Tibial artery (tissue), 4 donors: ENCODE measurements at regions not wholly inside any gene's neighbourhood (a gene's known extent, or its start where the extent isn't known, plus 50 kb on each side); places are given as distances from the start of the nearest gene placed in this dataset.

Source experiments
- DNase-seq, 2 donors: peaks; one replicate each; pipeline ENCODE4 v3.0.0-alpha.2; 2019
- H3K27ac ChIP-seq, 2 donors: fragments of 200-600 bp; sonication (generic) in 1 of 2; 1 replicate in 1 of 2; 2 replicates in 1 of 2; pipeline ENCODE4 v1.5.1; 2018 to 2019; ENCODE audit warnings: mild to moderate bottlenecking in 1 of 2
- H3K27me3 ChIP-seq, 2 donors: fragments of 200-600 bp; sonication (generic) in 1 of 2; one replicate each; pipeline versions ENCODE4 v1.5.1 to v1.6.0; 2016 to 2019
- H3K36me3 ChIP-seq, 3 donors: fragments of 200-600 bp; sonication (generic) in 2 of 3; one replicate each; pipeline ENCODE4 v1.5.1; 2016 to 2019; ENCODE audit warnings: mild to moderate bottlenecking in 2 of 3
- H3K4me1 ChIP-seq, 4 donors: fragments of 200-600 bp; sonication (generic) in 2 of 4; 1 replicate in 3 of 4; 2 replicates in 1 of 4; pipeline ENCODE4 v1.5.1; 2016 to 2019
- H3K4me3 ChIP-seq, 2 donors: fragments of 200-600 bp; sonication (generic) in 1 of 2; 1 replicate in 1 of 2; 2 replicates in 1 of 2; pipeline ENCODE4 v1.5.1; 2018 to 2019; ENCODE audit warnings: mild to moderate bottlenecking in 2 of 2
- H3K9me3 ChIP-seq, 3 donors: fragments of 200-600 bp; sonication (generic) in 1 of 3; one replicate each; pipeline ENCODE4 v1.5.1; 2016 to 2019
- intact Hi-C: fragments of 100-400 bp; cut with DNase I; formaldehyde crosslinking; loops from one replicate; pipeline ENCODE4 v1.15.0; 2023; ENCODE audit warnings: low total_unique reads
- TF ChIP-seq, protein P1 (sequence below), 2 experiments: fragments of 200-600 bp in 1 of 2; fragments of 450-650 bp in 1 of 2; IDR thresholded peaks; one replicate each; pipeline ENCODE4 v1.5.1; 2017 to 2019; ENCODE audit warnings: antibody characterized with exemption in 2 of 2, mild to moderate bottlenecking in 1 of 2, moderate library complexity in 1 of 2

DNA sequence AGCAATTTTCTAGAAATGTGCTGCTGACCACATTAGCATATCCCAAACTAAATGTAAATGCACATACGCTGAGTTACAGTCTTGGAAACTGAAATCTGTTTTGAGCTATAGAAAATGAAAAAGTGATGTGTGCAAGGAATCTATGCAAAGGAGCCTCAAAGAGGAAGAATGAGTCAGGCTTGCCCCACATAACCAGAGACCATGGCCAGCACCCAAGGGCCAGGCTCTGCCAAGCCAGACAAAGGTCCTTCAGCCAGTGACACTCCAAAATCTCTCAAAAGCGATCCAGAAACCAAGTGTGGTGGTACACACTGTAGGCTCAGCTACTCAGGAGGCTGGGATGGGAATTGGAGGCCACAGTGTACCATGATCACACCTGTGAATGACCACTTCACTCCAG, 195.2 kb downstream of the TOMM20 start:
- H3K4me1 ChIP-seq: peaks cover 0 to 23% (median 13%) of the 10 kb centered on the region in 4 donors
- H3K4me3 ChIP-seq: no peak overlapping the region
- intact Hi-C loops: no loop called here
- H3K27me3 ChIP-seq: no peaks in the 10 kb centered on the region
- H3K27ac ChIP-seq: peak overlapping the region; percentile 13 to 56
- DNase-seq: peak; percentile 67 to 86
- no peaks in the 10 kb centered on the region for H3K9me3 ChIP-seq
- TF ChIP-seq, protein P1, sequence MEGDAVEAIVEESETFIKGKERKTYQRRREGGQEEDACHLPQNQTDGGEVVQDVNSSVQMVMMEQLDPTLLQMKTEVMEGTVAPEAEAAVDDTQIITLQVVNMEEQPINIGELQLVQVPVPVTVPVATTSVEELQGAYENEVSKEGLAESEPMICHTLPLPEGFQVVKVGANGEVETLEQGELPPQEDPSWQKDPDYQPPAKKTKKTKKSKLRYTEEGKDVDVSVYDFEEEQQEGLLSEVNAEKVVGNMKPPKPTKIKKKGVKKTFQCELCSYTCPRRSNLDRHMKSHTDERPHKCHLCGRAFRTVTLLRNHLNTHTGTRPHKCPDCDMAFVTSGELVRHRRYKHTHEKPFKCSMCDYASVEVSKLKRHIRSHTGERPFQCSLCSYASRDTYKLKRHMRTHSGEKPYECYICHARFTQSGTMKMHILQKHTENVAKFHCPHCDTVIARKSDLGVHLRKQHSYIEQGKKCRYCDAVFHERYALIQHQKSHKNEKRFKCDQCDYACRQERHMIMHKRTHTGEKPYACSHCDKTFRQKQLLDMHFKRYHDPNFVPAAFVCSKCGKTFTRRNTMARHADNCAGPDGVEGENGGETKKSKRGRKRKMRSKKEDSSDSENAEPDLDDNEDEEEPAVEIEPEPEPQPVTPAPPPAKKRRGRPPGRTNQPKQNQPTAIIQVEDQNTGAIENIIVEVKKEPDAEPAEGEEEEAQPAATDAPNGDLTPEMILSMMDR (IDR thresholded peaks at IDR 0.05): no peak
- no peaks in the 10 kb centered on the region for H3K36me3 ChIP-seq

DNA sequence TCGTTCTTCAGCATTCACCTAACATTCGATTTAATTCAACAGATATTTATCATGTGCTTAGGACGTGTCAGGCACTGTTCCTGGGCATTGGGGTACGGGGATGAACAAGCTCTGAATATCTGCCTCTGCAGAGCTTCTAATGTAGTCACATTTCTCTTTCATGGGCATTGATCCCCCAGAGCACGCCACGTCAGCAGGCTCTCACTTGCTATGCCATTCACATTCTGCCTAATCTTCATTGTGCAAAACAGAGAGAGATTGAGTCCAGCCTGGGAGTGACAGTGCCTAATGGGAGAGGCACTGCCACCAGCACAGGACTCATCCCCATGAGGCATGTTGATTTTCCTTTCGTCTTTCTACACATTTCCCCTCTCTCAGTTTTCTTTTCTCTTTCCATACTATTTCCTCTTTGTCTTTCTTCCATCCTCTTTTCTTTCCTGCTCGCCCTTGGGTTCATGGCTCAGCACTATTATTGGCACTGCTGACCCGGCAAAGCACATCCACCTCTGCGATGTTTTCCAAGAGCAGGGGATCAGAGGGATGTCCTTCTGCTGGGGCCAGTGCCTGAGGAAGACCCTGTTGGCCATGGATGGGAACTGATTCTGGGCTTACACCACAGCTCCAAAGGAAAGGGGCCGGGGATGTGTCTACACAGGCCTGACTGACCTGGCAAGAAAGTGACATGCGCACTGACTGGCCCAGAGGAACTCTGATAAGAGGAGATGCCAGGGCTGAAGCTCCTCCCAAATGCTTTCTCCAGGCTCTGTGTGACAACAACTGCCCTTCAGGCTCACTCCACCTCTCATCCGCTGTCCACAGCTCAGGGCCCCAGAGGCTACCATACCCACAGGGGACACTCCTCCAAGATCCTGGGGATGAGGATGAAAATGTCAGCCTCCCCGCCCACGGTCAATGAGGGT, 195.9 kb downstream of the TOMM20 start:
- DNase-seq: peak in 1 of 2 donors; percentile 65
- no peaks in the 10 kb centered on the region for H3K27me3 ChIP-seq
- TF ChIP-seq, protein P1 (IDR thresholded peaks at IDR 0.05): no peak
- H3K9me3 ChIP-seq: no peaks in the 10 kb centered on the region
- peak overlapping the region; percentile 13 to 56 for H3K27ac ChIP-seq
- no peaks in the 10 kb centered on the region for H3K36me3 ChIP-seq
- no peak overlapping the region for H3K4me3 ChIP-seq
- intact Hi-C loops: no loop called here
- H3K4me1 ChIP-seq: peaks cover 0 to 23% (median 13%) of the 10 kb centered on the region in 4 donors

DNA sequence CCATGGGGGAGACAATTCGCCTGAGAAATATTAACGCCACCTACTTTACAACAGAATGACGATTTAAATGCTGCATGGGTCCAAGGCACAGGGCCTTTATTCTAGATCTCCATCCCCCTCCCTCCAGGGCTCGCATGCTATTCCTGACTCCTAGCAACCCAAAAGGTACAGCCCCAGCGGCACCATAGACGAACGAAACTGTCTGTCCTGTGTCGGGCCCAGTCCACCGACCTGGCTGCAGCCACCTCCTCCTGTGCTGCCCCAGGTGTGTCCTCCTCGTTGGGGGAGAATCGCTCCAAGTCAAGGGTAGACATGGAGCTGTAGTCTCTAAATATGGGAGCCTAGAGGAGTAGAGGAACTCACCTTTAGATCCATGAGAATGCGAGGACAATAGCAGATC, 196.5 kb downstream of the TOMM20 start:
- H3K27ac ChIP-seq: no peak overlapping the region
- intact Hi-C loops: no loop called here
- H3K36me3 ChIP-seq: no peaks in the 10 kb centered on the region
- no peaks in the 10 kb centered on the region for H3K9me3 ChIP-seq
- H3K4me3 ChIP-seq: no peak overlapping the region
- DNase-seq: peak in 1 of 2 donors; percentile 42
- no peaks in the 10 kb centered on the region for H3K27me3 ChIP-seq
- TF ChIP-seq, protein P1 (IDR thresholded peaks at IDR 0.05): no peak
- peaks cover 0 to 24% (median 14%) of the 10 kb centered on the region in 4 donors for H3K4me1 ChIP-seq

DNA sequence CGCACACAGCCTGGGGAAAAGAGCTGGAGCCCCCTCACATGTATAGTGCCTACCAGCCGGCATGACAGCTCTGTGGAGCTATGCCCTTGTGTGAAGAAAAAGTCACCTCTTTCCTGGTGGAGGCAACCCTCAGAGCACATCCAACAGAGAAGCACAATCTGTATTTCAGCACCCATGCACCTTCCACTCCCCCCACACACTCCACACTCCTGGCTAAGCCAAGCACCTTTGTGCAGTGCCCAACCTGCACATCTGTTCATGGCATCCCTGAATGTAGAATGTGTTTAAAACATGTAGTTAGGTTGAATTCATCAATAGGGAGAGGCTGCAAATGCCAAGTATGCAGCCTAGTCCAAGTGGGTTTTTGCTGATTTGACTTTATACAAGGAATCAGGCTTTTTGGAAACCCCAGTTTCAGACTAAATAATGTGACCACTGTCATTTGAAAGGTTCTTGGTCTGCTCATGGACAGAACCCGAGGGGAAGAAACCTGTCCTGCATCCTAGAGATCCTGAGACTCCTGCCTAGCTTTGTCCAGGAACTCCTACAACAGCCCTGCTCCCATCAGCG, 197.1 kb downstream of the TOMM20 start:
- Histone ChIP-seq H3K36me3 (no peaks in the 10 kb centered on the region), H3K4me3 (no peak overlapping the region), H3K27me3 (no peaks in the 10 kb centered on the region), H3K4me1 (peaks cover 0 to 30% (median 20%) of the 10 kb centered on the region in 4 donors), H3K9me3 (no peaks in the 10 kb centered on the region), H3K27ac (no peak overlapping the region)
- intact Hi-C loops: no loop called here
- DNase-seq: peak in 1 of 2 donors; percentile 31
- TF ChIP-seq, protein P1 (IDR thresholded peaks at IDR 0.05): no peak

DNA sequence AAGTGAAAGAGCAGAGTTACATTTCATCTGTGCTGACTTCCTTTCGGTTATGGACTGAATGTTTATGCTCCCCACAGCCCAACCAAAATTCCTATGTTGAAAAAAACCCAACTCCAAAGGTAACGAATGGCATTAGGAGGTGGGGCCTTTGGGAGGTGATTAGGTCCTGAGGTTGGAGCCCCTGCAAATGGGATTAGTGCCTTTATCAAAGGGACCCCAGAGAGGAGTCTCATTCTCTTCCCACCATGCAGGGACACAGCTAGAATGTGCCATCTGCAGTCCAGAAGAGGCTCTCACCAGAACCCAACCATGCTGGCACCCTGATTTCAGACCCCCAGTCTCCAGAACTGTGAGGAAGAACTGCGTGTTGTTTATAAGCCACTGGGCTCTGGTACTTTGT, 199.3 kb downstream of the TOMM20 start:
- Histone ChIP-seq H3K9me3 (no peaks in the 10 kb centered on the region), H3K36me3 (no peaks in the 10 kb centered on the region), H3K4me3 (no peak overlapping the region), H3K27ac (no peak overlapping the region), H3K27me3 (no peaks in the 10 kb centered on the region), H3K4me1 (peaks cover 0 to 44% (median 34%) of the 10 kb centered on the region in 4 donors)
- TF ChIP-seq, protein P1 (IDR thresholded peaks at IDR 0.05): no peak
- intact Hi-C loops: no loop called here
- peak in 1 of 2 donors; percentile 5 for DNase-seq
